Neuronal stem cell (in vitro differentiated cells): ENCODE measurements at regions not wholly inside any gene's neighbourhood (a gene's known extent, or its start where the extent isn't known, plus 50 kb on each side); places are given as distances from the start of the nearest gene placed in this dataset. TPM values are rescaled to one million over a fixed set of nuclear protein-coding genes. Genes with fewer than 3 reads are reported as not detected.

ENCODE experiments used
- small RNA-seq: library from polyadenylated mRNA; stranded (forward); fragments of <200 nt; extraction: miRNeasy Mini kit (QIAGEN cat#:217004); gene quantifications from one replicate; pipeline ENCODE3, GENCODE V24; 2013; ENCODE audit not compliant: insufficient read depth

Small RNAs in the stretch of these regions (small RNA-seq; reads per million reads assigned to genes)
- gene BX842568.4, result not detected
